A549 (cell line): ENCODE measurements at regions not wholly inside any gene's neighbourhood (a gene's known extent, or its start where the extent isn't known, plus 50 kb on each side); places are given as distances from the start of the nearest gene placed in this dataset.

ENCODE experiments used
- CTCF ChIP-seq: fragments of >200 bp; sonication (Bioruptor Twin); formaldehyde crosslinking; IDR thresholded peaks from 3 replicates; pipeline ENCODE4 v1.5.1; 2016
- POLR2A ChIP-seq: IDR thresholded peaks from 2 replicates; pipeline ENCODE4 v1.6.1; 2012; ENCODE audit warnings: mild to moderate bottlenecking, low read length

GRCh38 chr2:62309465-62310091, 113.7 kb downstream of the B3GNT2 start:
- TF ChIP-seq CTCF (no peak), POLR2A (no peak)
